AG10803 (cell line): ENCODE measurements at regions not wholly inside any gene's neighbourhood (a gene's known extent, or its start where the extent isn't known, plus 50 kb on each side); places are given as distances from the start of the nearest gene placed in this dataset.
A peak's percentile ranks its signal among the peaks of the same experiment; 100 is the strongest.
"Not testable (repeated sequence)": the region's sequence is repeated elsewhere in the genome, so short reads cannot be mapped to it uniquely, and the experiment has no call there.

Experiments
- DNase-seq: peaks from one replicate; pipeline ENCODE4 v3.0.0; 2010; ENCODE audit warnings: low read depth
- H3K4me3 ChIP-seq: 2 replicates; pipeline ENCODE4 v1.5.1; 2011; ENCODE audit warnings: mild to moderate bottlenecking, low read length, control low read depth
- TF ChIP-seq, protein P1 (sequence below): conservative IDR thresholded peaks from 2 replicates; pipeline ENCODE4 v1.5.1; 2011; ENCODE audit warnings: mild to moderate bottlenecking, low read length, control low read depth, inconsistent platforms

DNA sequence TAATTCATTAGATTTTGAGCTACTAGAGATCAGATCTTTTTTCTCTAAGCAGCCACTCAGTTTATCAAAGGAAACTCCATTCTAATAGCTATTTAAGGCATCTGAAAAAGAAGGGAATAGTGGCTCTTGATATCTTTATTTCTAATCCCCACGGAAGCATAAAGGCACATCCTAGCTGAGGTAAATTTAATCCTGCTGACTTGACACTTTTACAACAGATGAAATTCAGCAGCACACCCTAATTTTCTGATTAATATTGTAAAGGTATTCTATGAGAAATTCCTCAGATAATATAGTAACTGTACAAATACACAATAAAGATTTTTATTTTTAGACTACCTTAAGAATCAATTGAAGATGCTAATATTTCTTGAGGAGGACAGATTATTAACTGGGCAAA lies 916.4 kb downstream of the TMTC2 start:
- DNase-seq = no peak
- H3K4me3 ChIP-seq = no peak overlapping the region
- TF ChIP-seq, protein P1, sequence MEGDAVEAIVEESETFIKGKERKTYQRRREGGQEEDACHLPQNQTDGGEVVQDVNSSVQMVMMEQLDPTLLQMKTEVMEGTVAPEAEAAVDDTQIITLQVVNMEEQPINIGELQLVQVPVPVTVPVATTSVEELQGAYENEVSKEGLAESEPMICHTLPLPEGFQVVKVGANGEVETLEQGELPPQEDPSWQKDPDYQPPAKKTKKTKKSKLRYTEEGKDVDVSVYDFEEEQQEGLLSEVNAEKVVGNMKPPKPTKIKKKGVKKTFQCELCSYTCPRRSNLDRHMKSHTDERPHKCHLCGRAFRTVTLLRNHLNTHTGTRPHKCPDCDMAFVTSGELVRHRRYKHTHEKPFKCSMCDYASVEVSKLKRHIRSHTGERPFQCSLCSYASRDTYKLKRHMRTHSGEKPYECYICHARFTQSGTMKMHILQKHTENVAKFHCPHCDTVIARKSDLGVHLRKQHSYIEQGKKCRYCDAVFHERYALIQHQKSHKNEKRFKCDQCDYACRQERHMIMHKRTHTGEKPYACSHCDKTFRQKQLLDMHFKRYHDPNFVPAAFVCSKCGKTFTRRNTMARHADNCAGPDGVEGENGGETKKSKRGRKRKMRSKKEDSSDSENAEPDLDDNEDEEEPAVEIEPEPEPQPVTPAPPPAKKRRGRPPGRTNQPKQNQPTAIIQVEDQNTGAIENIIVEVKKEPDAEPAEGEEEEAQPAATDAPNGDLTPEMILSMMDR = no peak

DNA sequence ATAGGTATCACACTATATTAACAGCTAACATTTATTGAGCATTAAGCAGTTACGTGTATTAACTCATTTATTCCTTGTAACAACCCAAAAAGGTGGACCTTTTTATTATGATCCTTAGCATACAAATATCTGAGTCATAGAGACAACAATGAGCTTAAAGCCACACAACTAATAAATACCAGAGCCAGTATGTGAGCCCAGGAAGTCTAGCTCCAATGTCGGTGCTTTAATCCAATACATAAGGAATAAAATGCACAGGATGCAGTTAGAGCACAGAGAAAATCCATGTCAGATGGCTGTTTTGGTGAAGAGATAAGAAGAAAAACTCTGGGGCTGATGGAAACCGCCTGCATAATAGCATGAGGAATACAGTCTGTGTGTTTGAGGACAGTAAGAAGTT lies 888.6 kb downstream of the TMTC2 start:
- H3K4me3 ChIP-seq = no peak overlapping the region
- TF ChIP-seq, protein P1 = no peak
- no peak for DNase-seq

DNA sequence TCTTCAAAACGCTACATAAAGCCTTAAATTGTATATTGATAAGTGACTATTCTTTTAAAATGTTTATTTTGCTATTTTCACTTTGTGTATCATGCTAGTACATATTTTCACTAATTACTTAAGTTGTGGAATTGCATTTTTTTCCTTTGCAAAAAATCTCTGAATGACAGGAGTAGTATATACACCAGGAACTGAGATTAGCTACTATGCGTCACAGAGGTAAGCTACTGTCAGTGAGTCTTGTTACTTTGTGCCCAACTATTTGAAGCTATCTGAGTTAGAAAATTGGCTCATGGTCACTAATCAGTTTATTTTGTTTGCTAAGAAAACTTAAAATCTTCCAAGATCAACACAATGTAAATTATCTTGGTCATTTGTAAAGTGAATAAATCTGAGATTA lies 887.4 kb downstream of the TMTC2 start:
- no peak overlapping the region for H3K4me3 ChIP-seq
- no peak for DNase-seq
- TF ChIP-seq, protein P1 = no peak

DNA sequence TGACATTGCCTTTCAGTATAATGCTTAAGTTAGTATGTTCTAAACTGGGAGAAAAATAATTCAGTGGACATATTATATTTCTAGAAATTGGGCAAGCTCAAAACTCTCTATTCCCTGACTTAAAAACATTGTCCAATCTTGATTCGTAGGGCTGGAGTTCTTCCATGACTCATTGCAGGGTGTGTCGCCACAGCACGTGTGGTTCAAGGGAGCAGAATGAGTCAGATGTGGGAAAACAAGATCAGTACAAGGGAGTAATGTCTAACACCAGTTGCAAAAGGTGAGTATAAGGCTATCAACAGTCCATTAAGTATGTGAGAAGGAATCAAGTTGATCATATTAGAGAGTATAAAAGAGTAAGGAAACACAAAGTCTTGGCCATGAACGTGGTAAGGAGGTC lies 887.0 kb downstream of the TMTC2 start:
- TF ChIP-seq, protein P1 = no peak
- DNase-seq = peak; percentile 16
- no peak overlapping the region for H3K4me3 ChIP-seq

DNA sequence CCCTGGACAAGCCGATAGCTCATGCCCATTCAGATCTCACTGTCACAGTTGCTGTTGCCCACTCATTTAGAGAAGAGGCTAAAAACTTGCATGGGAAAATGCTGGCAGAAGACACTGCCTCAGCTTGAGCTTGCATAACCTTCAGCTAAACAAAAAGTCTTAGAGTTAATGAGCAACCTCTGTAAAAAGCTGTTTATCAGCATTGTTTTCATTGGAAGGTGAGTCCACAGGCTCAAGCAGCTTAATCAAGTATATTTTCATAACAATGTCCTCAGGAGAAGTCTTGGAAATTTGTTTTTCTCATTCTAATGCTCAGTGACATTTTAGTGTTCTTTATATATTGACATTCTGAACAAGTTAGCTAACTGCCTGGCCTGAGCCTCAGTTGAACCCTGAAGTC lies 872.9 kb downstream of the TMTC2 start:
- TF ChIP-seq, protein P1 = no peak
- DNase-seq = no peak
- H3K4me3 ChIP-seq = no peak overlapping the region

DNA sequence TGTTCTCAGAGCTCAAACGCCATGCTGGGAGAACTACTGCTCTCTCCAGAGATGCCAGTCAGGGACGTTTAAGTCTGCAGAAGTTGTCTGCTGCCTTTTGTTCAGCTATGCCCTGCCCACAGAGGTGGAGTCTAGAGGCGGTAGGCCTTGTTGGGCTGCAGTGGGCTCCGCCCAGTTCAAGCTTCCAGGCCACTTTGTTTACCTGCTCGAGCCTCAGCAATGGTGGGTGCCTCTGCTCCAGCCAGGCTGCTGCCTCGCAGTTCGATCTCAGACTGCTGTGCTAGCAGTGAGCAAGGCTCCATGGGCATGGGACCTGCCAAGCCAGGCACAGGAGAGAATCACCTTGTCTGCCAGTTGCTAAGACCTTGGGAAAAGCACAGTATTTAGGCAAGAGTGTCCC lies 869.3 kb downstream of the TMTC2 start:
- not testable (repeated sequence) for H3K4me3 ChIP-seq, DNase-seq

DNA sequence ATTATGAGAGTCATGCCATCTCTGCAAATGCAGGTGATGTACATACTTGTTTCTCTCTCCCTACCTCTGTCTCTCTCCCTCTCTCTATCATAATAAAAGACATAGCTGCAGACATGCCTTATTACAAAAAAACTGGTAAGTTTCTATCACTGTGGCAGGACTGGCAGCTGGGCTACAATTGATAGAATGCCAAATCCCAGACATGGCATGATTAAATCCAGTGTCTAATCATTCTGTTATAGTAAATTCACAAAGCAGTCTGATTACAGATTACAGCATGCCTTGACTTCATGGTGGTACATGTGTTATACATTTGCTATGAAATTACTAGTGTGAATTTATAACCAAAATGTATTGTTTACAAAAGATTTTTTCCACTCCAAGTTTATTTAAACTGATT lies 854.7 kb downstream of the TMTC2 start:
- TF ChIP-seq, protein P1 = no peak
- no peak for DNase-seq

DNA sequence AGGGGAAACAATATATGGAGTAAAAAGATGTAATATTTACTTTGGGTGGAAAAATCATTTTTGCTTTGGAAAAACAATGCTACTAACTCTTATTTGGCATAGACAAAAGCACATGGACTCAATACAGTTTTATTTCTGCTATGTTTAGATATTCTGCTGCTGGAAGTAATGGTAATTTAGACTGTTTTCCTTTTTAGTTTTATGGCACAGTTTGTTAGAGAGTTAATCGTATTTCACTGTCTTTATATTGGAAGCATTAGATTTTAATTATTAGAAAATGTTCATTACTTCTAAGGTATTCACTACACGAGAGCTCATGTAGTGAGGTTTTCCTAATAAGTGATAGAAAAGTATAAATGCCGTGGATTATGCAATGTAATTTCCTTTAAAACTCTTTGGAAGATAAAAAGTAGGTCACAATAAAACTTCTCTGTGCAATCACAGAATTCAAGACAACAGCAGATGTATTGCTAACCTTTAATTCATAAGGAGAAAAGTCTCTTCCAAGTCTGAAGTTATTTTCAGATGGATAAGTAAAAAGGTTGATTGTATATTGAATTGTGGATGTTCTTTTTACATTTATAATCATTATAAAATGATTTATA lies 851.8 kb downstream of the TMTC2 start:
- TF ChIP-seq, protein P1 = no peak
- H3K4me3 ChIP-seq = no peak overlapping the region
- DNase-seq = no peak

More for the DNA sequence above, 854.7 kb downstream of the TMTC2 start:
- no peak overlapping the region for H3K4me3 ChIP-seq
